ENCODE measurements at regions not wholly inside any gene's neighbourhood (a gene's known extent, or its start where the extent isn't known, plus 50 kb on each side); places are given as distances from the start of the nearest gene placed in this dataset.

DNA sequence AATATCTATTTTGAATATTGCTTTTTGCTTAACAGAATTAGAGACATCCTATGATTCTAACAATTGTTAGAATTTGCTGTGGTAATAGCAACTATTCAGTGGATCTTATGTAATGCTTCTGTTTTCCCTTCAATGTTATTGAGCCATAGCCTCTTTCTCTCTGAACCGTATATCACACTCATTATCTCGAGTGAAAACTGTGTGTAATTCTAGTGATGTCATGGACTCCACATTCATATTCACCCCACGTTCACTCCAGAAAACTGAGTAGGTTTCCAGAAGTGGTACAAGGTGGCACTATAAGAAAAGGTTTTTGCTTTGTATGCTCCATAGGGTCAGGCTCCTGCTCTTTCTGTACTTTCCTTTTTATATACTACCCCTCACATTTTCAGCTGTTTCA is 534.3 kb upstream of the PABPC4L start:
- TF ChIP-seq, protein P1, sequence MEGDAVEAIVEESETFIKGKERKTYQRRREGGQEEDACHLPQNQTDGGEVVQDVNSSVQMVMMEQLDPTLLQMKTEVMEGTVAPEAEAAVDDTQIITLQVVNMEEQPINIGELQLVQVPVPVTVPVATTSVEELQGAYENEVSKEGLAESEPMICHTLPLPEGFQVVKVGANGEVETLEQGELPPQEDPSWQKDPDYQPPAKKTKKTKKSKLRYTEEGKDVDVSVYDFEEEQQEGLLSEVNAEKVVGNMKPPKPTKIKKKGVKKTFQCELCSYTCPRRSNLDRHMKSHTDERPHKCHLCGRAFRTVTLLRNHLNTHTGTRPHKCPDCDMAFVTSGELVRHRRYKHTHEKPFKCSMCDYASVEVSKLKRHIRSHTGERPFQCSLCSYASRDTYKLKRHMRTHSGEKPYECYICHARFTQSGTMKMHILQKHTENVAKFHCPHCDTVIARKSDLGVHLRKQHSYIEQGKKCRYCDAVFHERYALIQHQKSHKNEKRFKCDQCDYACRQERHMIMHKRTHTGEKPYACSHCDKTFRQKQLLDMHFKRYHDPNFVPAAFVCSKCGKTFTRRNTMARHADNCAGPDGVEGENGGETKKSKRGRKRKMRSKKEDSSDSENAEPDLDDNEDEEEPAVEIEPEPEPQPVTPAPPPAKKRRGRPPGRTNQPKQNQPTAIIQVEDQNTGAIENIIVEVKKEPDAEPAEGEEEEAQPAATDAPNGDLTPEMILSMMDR (IDR thresholded peaks at IDR 0.05; ENCODE audit: low read depth, low read length), result no peak
- no peak overlapping the region for H3K4me3 ChIP-seq (replicated peaks in 1 of 2; ENCODE audit: low read depth in 2 of 2, low read length in 2 of 2)
- DNase-seq (ENCODE audit: low read depth in 2 of 2), result no peak

DNA sequence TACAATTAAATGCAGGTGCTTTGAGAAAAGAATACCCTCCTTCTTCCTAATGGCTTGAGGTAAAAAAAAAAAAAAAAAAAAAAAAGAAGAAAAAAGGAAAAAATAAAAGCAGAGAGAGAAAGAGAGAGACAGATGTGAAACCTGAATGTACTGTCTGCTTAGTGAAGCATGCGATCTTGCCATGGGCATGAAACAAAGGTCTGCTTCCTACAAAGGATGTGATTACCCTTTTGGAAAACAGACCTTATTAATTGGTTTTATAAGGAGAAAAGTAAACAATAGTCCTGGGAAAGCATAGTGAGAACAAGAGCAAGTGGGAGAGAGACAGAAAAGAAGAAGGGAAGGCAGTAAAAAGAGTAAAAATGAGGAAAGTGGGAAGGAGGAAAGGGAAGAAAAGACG is 526.1 kb upstream of the PABPC4L start:
- TF ChIP-seq, protein P1 (IDR thresholded peaks at IDR 0.05; ENCODE audit: low read depth, low read length), result no peak
- no peak overlapping the region for H3K4me3 ChIP-seq (replicated peaks in 1 of 2; ENCODE audit: low read depth in 2 of 2, low read length in 2 of 2)
- DNase-seq (ENCODE audit: low read depth in 2 of 2), result no peak

DNA sequence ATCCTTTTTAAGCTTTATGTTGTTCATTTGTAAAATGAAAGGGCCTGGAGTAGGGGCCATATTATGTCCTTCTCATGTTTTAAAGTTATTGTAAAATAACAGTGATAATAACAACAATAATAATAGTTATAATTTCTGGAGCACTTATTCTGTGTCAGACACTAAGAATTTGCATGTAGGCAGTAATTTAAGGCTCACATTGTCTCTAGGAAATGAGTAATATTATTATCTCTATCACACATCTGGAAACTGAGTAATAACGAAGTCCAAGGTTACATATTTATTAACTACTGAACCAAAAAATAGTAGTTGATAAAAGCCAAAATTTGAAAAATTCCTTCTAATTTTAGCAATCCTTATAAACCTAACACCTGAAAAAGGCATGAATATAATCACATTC is 520.7 kb upstream of the PABPC4L start:
- TF ChIP-seq, protein P1 (IDR thresholded peaks at IDR 0.05; ENCODE audit: low read depth, low read length), result no peak
- H3K4me3 ChIP-seq (replicated peaks in 1 of 2; ENCODE audit: low read depth in 2 of 2, low read length in 2 of 2), result no peak overlapping the region
- DNase-seq (ENCODE audit: low read depth in 2 of 2), result no peak

DNA sequence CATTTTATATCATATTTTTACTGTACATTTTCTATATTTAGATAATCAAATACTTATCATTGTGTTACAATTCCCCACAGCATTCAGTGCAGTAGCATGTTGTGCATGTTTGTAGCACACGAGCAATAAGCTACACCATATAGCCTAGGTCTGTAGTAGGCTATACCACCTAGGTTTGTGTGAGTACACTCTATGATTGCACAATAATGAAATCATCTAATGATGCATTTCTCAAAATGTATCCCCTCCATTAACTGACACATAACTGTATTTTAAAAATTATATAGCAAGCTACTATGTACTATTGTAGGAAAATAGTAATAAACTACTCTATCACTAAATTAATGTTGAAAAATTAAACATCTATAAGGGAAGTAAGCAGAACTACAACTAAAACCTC is 518.4 kb upstream of the PABPC4L start:
- TF ChIP-seq, protein P1 (IDR thresholded peaks at IDR 0.05; ENCODE audit: low read depth, low read length), result no peak
- H3K4me3 ChIP-seq (replicated peaks in 1 of 2; ENCODE audit: low read depth in 2 of 2, low read length in 2 of 2), result no peak overlapping the region
- no peak for DNase-seq (ENCODE audit: low read depth in 2 of 2)

DNA sequence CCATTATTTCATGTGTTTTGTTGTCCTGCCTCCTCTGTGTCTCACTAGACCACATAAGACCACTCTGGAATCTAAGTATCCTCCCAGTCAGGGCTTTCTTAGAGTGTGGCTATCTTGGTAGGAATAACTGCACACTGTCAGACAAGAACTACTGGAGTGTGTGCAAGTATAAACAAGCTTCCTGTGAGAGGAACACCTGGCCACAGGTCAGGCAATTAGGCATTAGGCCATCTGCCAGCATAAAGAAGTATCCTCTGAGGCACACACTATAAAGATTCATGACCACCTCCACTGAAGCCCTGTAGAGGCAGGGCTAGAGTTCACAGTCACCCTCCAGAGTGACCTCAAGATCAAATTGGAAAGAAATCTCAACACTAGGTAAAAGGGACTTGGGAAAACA is 507.0 kb upstream of the PABPC4L start:
- TF ChIP-seq, protein P1 (IDR thresholded peaks at IDR 0.05; ENCODE audit: low read depth, low read length), result no peak
- DNase-seq (ENCODE audit: low read depth in 2 of 2), result no peak

DNA sequence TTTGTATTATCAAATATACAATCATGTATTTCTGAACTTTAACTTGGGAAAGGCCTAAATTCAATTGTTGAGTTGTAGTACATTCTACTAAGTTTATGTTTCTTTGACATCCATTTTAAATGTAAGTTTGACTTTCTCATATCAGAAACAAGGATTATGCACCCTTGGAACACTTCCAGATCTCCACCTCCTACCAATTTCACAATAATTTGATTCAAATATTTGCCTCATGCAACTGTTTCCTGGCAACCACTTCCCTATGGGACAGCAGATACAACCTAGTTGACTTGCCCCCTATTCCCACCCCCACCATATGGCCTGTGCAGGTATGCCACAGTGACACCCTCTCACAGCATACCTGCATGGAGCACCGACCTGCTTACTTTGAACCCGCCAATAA is 506.4 kb upstream of the PABPC4L start:
- no peak overlapping the region for H3K4me3 ChIP-seq (replicated peaks in 1 of 2; ENCODE audit: low read depth in 2 of 2, low read length in 2 of 2)
- DNase-seq (ENCODE audit: low read depth in 2 of 2), result peak in 1 of 2 donors; percentile 0

More for the DNA sequence above, 507.0 kb upstream of the PABPC4L start:
- H3K4me3 ChIP-seq (replicated peaks in 1 of 2; ENCODE audit: low read depth in 2 of 2, low read length in 2 of 2), result no peak overlapping the region

DNA sequence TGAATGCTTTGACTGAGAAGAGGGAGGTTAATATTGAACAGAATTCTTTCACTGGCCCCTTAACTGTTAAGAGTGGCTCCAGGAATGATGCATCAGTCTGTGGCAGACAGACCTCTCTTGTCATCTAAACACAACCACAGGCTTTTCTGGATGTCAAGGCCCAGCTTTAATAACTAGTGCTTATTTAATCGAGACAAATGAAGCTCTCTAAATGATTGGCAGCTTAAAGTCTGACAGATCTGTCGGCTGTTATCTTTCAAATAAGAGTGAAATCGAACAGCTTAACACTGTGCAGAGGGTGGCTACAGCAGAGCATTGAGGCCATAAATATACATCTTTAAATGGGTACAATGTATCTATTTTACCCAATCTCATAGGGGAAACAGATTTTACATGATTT is 500.8 kb upstream of the PABPC4L start:
- DNase-seq (ENCODE audit: low read depth in 2 of 2), result no peak
- TF ChIP-seq, protein P1 (IDR thresholded peaks at IDR 0.05; ENCODE audit: low read depth, low read length), result no peak
- no peak overlapping the region for H3K4me3 ChIP-seq (replicated peaks in 1 of 2; ENCODE audit: low read depth in 2 of 2, low read length in 2 of 2)

More for the DNA sequence above, 506.4 kb upstream of the PABPC4L start:
- TF ChIP-seq, protein P1 (IDR thresholded peaks at IDR 0.05; ENCODE audit: low read depth, low read length), result no peak
